H1 (cell line): ENCODE measurements at regions not wholly inside any gene's neighbourhood (a gene's known extent, or its start where the extent isn't known, plus 50 kb on each side); places are given as distances from the start of the nearest gene placed in this dataset.

Experiments
- SAP30 ChIP-seq: fragments of 300-600 bp; sonication (generic); IDR thresholded peaks from 2 replicates; pipeline ENCODE4 v1.7.1; 2012; ENCODE audit warnings: low read length, moderate library complexity, mild to moderate bottlenecking, inconsistent platforms; ENCODE audit not compliant: insufficient read depth, insufficient replicate concordance

- TF ChIP-seq SAP30, result no peak
- TF ChIP-seq, all 59 proteins: peak for 0
Measured at GRCh38 chr12:42945927-42946326, 356.4 kb upstream of the PRICKLE1 start (continued).
